SK-N-SH treated with all-trans-retinoic acid at 6 μM for 48 hours (cell line): ENCODE measurements at regions not wholly inside any gene's neighbourhood (a gene's known extent, or its start where the extent isn't known, plus 50 kb on each side); places are given as distances from the start of the nearest gene placed in this dataset.

ENCODE experiments used
- ATAC-seq: fragments of 200-7000 bp; cut with Tn5 transposase; 3 replicates; pipeline ENCODE4 v1.9.1; 2020; ENCODE audit warnings: mild to moderate bottlenecking, moderate library complexity
- ARNTL ChIP-seq: fragments of 450-650 bp; formaldehyde crosslinking; IDR thresholded peaks from 2 replicates; pipeline ENCODE4 v1.5.0; 2020; ENCODE audit warnings: low read depth, mild to moderate bottlenecking, moderate library complexity, borderline replicate concordance
- BACH2 ChIP-seq: fragments of 250-450 bp; sonication (Bioruptor Pico); IDR thresholded peaks from 2 replicates; pipeline ENCODE4 v1.9.0; 2021; ENCODE audit warnings: mild to moderate bottlenecking, borderline replicate concordance
- CSDC2 ChIP-seq: fragments of 250-450 bp; sonication (Bioruptor Pico); IDR thresholded peaks from 2 replicates; pipeline ENCODE4 v1.5.0; 2020; ENCODE audit warnings: mild to moderate bottlenecking, moderate library complexity
- ESRRG ChIP-seq: fragments of 250-450 bp; sonication (Bioruptor Pico); IDR thresholded peaks from 2 replicates; pipeline ENCODE4 v1.6.1; 2021; ENCODE audit warnings: mild to moderate bottlenecking
- OSR1 ChIP-seq: fragments of 250-450 bp; sonication (Bioruptor Pico); IDR thresholded peaks from 2 replicates; pipeline ENCODE4 v1.8.0; 2022; ENCODE audit warnings: moderate library complexity, mild to moderate bottlenecking, inconsistent platforms
- PATZ1 ChIP-seq: fragments of 250-450 bp; sonication (Bioruptor Pico); IDR thresholded peaks from 2 replicates; pipeline ENCODE4 v1.8.0; 2020; ENCODE audit warnings: mild to moderate bottlenecking, moderate library complexity, borderline replicate concordance
- PPARA ChIP-seq: fragments of 250-450 bp; sonication (Bioruptor Pico); IDR thresholded peaks from 2 replicates; pipeline ENCODE4 v1.5.0; 2020; ENCODE audit warnings: mild to moderate bottlenecking, borderline replicate concordance
- SNAI2 ChIP-seq: fragments of 250-450 bp; sonication (Bioruptor Pico); IDR thresholded peaks from 2 replicates; pipeline ENCODE4 v1.5.0; 2020; ENCODE audit warnings: mild to moderate bottlenecking, moderate library complexity
- TCF4 ChIP-seq: fragments of 250-450 bp; sonication (Bioruptor Pico); IDR thresholded peaks from 2 replicates; pipeline ENCODE4 v1.8.0; 2021; ENCODE audit warnings: mild to moderate bottlenecking, moderate library complexity, borderline replicate concordance
- TOX ChIP-seq: fragments of 250-450 bp; sonication (Bioruptor Pico); IDR thresholded peaks from 2 replicates; pipeline ENCODE4 v1.8.0; 2021; ENCODE audit warnings: mild to moderate bottlenecking, moderate library complexity, borderline replicate concordance
- TSHZ2 ChIP-seq: fragments of 250-450 bp; sonication (Bioruptor Pico); IDR thresholded peaks from 2 replicates; pipeline ENCODE4 v1.5.0; 2020; ENCODE audit warnings: mild to moderate bottlenecking, moderate library complexity
- ZC3H10 ChIP-seq: fragments of 250-450 bp; sonication (Bioruptor Pico); IDR thresholded peaks from 2 replicates; pipeline ENCODE4 v1.5.1; 2021; ENCODE audit warnings: mild to moderate bottlenecking, moderate library complexity
- ZFP3 ChIP-seq: fragments of 250-450 bp; sonication (Bioruptor Pico); IDR thresholded peaks from 2 replicates; pipeline ENCODE4 v1.5.0; 2020; ENCODE audit warnings: mild to moderate bottlenecking, moderate library complexity
- ZFP30 ChIP-seq: fragments of 450-650 bp; formaldehyde crosslinking; IDR thresholded peaks from 2 replicates; pipeline ENCODE4 v1.5.0; 2022; ENCODE audit warnings: mild to moderate bottlenecking, moderate library complexity
- ZNF70 ChIP-seq: fragments of 450-650 bp; formaldehyde crosslinking; IDR thresholded peaks from 2 replicates; pipeline ENCODE4 v1.5.0; 2020; ENCODE audit warnings: mild to moderate bottlenecking, moderate library complexity
- ZNF8 ChIP-seq: fragments of 450-650 bp; formaldehyde crosslinking; IDR thresholded peaks from 2 replicates; pipeline ENCODE4 v1.5.0; 2020; ENCODE audit warnings: mild to moderate bottlenecking, moderate library complexity
- TF ChIP-seq, protein P1 (sequence below): fragments of 250-450 bp; sonication (Bioruptor Pico); IDR thresholded peaks from 2 replicates; pipeline ENCODE4 v1.8.0; 2021; ENCODE audit warnings: low read depth, mild to moderate bottlenecking, moderate library complexity, borderline replicate concordance
- TF ChIP-seq, protein P2 (sequence below): fragments of 250-450 bp; sonication (Bioruptor Pico); IDR thresholded peaks from 2 replicates; pipeline ENCODE4 v1.5.1; 2020; ENCODE audit warnings: low read depth, mild to moderate bottlenecking, moderate library complexity

GRCh38 chr6:16950825-16951495 is 150.9 kb upstream of the STMND1 start:
- TF ChIP-seq PATZ1 (no peak), BACH2 (CRISPR knock-in tag) (no peak)
- ATAC-seq: no peak

GRCh38 chr6:16950302-16950701 is 151.5 kb upstream of the STMND1 start:
- ATAC-seq: no peak
- TF ChIP-seq BACH2 (CRISPR knock-in tag) (no peak), ARNTL (CRISPR knock-in tag) (no peak), CSDC2 (CRISPR knock-in tag) (no peak), ESRRG (CRISPR knock-in tag) (no peak), TCF4 (CRISPR knock-in tag) (no peak), PATZ1 (no peak), TOX (no peak), OSR1 (CRISPR knock-in tag) (no peak)
- TF ChIP-seq, protein P1, sequence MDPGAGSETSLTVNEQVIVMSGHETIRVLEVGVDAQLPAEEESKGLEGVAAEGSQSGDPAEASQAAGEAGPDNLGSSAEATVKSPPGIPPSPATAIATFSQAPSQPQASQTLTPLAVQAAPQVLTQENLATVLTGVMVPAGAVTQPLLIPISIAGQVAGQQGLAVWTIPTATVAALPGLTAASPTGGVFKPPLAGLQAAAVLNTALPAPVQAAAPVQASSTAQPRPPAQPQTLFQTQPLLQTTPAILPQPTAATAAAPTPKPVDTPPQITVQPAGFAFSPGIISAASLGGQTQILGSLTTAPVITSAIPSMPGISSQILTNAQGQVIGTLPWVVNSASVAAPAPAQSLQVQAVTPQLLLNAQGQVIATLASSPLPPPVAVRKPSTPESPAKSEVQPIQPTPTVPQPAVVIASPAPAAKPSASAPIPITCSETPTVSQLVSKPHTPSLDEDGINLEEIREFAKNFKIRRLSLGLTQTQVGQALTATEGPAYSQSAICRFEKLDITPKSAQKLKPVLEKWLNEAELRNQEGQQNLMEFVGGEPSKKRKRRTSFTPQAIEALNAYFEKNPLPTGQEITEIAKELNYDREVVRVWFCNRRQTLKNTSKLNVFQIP (CRISPR knock-in tag): no peak

- no peak for ATAC-seq
- TF ChIP-seq PPARA (no peak), ZNF8 (CRISPR knock-in tag) (no peak), ZNF70 (CRISPR knock-in tag) (no peak), OSR1 (CRISPR knock-in tag) (no peak), PATZ1 (no peak), SNAI2 (CRISPR knock-in tag) (no peak), BACH2 (CRISPR knock-in tag) (no peak), ZC3H10 (CRISPR knock-in tag) (no peak), ZFP3 (CRISPR knock-in tag) (no peak), TSHZ2 (CRISPR knock-in tag) (no peak), ZFP30 (CRISPR knock-in tag) (no peak)
- TF ChIP-seq, protein P2, sequence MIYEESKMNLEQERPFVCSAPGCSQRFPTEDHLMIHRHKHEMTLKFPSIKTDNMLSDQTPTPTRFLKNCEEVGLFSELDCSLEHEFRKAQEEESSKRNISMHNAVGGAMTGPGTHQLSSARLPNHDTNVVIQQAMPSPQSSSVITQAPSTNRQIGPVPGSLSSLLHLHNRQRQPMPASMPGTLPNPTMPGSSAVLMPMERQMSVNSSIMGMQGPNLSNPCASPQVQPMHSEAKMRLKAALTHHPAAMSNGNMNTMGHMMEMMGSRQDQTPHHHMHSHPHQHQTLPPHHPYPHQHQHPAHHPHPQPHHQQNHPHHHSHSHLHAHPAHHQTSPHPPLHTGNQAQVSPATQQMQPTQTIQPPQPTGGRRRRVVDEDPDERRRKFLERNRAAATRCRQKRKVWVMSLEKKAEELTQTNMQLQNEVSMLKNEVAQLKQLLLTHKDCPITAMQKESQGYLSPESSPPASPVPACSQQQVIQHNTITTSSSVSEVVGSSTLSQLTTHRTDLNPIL (CRISPR knock-in tag): no peak
Observed at GRCh38 chr6:16949716-16950115, 152.1 kb upstream of the STMND1 start.
